ENCODE measurements at regions not wholly inside any gene's neighbourhood (a gene's known extent, or its start where the extent isn't known, plus 50 kb on each side); places are given as distances from the start of the nearest gene placed in this dataset.
"Not testable (repeated sequence)": the region's sequence is repeated elsewhere in the genome, so short reads cannot be mapped to it uniquely, and the experiment has no call there.

DNA sequence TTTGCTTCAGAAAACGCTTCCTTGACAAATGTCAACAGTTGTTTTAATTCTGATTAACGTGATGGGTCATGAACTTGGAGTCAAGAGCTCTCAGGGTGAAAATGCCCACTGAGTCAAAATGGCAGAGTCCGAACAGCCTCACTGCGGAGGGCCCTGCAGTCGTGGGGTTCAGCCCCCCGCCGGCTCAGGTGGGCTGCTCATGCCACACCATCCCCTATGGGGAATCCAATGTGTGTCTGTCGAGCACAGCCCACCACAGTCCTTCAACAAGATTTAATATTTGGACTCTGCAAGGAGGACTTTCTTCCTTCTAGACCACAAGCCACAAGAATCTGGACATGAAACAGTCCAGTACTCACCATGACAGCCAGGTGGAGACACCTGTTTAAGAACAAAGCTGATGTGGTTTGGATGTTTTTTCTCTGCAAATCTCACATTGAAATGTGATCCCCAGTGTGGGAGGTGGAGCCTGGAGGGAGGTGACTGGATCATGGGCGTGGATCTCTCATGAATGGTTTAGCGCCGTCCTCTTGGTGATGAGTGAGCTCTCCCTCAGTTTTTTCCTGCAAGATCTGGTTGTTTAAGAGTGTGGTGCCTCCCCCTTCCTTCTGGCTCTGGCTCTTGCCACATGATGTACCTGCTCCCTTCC, 201.0 kb downstream of the NDUFA10 start:
- FAIRE-seq: no peak
- no peak for DNase-seq (ENCODE audit: low spot score in 2 of 2)

GRCh38 chr2:239822146-239822831, 202.9 kb downstream of the NDUFA10 start:
- DNase-seq (ENCODE audit: low spot score in 2 of 2) (no peak), FAIRE-seq (no peak)

GRCh38 chr2:239821694-239822075, 203.5 kb downstream of the NDUFA10 start:
- DNase-seq (ENCODE audit: low spot score in 2 of 2) (no peak), FAIRE-seq (no peak)

DNA sequence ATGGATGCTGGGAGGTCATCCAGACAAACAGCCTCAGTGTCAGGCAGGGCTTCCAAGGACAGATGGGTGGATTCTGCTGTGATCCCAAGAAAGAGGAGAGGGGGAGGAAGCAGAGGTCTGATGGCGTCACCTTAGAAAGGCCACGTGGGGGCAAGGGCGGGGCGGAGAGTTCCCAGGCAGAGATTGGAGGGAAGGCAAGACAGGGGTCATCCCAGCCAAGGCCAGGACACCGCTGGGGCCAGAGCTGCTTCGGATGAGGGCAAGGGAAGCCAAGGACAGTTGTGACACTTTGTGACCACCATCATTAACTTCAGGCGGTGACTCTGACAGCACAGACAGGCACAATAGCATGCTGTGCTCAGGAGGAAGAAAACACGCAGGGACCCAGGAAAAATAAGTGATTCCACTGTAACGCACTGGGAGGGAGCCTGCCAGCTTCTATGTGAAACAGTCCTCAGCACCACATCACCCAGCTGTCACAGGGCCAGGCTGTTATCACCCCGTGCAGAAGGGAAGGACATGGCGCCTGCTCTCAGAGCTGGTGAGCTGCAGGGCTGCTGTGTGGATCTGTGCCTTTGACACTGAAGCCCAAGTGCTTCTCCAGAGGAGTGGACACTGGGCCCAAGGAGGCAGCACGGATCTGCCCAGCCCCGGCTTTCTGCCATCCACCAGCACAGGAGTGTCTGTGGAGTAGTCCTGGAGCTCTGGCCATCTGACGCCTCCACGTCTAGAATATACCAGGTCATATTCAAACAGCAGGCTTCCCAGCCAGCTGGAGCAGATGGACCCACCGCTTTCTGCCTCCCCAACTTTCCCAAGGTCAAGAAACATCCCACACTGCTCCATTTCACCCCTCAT, 204.1 kb downstream of the NDUFA10 start:
- DNase-seq (ENCODE audit: low spot score in 2 of 2) (no peak), FAIRE-seq (no peak)

- FAIRE-seq: no peak
- no peak for DNase-seq (ENCODE audit: low spot score in 2 of 2)
These were observed 205.1 kb downstream of the NDUFA10 start for GRCh38 chr2:239819974-239820555.

- no peak for FAIRE-seq
- DNase-seq (ENCODE audit: low spot score in 2 of 2): no peak
These were observed 205.8 kb downstream of the NDUFA10 start for GRCh38 chr2:239819091-239819973.

- no peak for DNase-seq (ENCODE audit: low spot score in 2 of 2)
These were observed 206.6 kb downstream of the NDUFA10 start for GRCh38 chr2:239818531-239819011.

GRCh38 chr2:239818086-239818485, 207.1 kb downstream of the NDUFA10 start:
- no peak for FAIRE-seq

More at GRCh38 chr2:239818531-239819011, 206.6 kb downstream of the NDUFA10 start:
- no peak for FAIRE-seq

DNA sequence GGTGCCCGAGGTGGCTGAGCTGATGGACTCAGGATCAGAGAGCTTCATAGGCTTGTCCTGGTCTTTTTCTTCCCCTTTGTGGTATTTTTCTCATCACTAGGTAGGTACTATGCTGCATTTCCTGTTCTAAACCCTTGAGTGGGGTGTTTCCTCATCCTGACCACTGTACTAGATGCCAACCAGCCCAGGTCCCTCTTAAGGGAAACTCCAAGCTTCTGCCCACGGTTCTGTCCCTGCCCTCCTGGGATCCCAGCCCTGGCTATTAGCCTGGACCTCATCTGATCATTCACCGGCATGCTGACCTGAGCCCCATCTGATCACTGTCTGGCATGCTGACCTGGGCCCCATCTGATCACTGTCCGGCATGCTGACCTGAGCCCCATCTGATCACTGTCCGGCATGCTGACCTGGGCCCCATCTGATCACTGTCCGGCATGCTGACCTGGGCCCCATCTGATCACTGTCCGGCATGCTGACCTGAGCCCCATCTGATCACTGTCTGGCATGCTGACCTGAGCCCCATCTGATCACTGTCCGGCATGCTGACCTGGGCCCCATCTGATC, 207.6 kb downstream of the NDUFA10 start:
- DNase-seq (ENCODE audit: low spot score in 2 of 2); FAIRE-seq: not testable (repeated sequence)

More at GRCh38 chr2:239818086-239818485, 207.1 kb downstream of the NDUFA10 start:
- no peak for DNase-seq (ENCODE audit: low spot score in 2 of 2)

- FAIRE-seq (no peak), DNase-seq (ENCODE audit: low spot score in 2 of 2) (no peak)
These were observed 208.3 kb downstream of the NDUFA10 start for GRCh38 chr2:239816576-239817467.

DNA sequence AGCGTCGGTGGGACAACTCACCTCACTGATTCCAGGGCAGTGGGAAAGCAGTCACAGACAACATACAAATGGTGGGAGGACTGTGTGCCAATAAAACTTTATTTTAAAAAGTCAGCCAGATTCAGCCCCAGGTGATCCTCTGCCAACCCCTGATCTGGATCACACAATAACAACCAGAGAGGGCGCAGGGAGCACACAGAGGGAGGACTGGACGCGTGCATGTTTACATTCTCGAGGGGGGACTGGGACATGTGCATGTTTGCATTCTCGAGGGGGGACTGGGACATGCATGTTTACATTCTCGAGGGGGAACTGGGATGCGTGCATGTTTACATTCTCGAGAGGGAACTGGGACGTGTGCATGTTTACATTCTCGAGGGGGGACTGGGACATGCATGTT, 209.5 kb downstream of the NDUFA10 start:
- FAIRE-seq (no peak), DNase-seq (ENCODE audit: low spot score in 2 of 2) (no peak)

DNA sequence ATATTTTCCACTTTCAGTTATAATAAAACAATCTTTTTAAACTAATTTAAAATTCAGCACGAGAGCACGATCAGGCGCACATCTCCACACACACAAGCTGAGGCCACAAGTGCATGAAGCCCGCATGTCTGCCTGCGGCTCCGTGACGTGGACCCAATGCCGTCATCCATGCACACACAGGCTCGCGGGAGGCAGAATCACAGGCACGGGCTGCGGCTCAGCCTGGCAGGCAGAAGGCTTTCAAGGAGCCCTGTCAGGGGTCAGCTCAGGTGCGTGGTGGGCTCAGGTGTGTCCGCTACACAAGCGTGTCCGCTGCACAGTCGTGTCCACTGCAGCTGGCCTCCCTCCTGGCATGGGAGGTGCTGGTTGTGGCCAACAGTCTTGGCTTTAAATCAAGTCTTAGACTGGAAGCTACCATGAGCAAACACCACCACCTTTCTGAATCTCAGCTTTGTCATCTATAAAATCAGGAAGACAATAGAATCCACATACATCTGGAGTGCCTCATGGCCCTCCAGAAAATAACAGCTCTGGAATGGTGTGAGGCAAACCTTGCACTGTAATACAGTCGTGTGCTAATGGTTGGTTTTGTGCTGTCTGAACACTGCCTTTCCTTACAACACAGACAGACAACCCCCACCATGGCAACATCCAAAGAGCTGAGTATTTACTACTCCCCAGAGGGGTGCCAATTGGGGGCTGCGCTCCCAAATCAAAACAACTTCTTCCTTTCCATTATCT, 210.1 kb downstream of the NDUFA10 start:
- FAIRE-seq: no peak
- no peak for DNase-seq (ENCODE audit: low spot score in 2 of 2)

GRCh38 chr2:239814116-239814860, 210.9 kb downstream of the NDUFA10 start:
- FAIRE-seq (no peak), DNase-seq (ENCODE audit: low spot score in 2 of 2) (no peak)

DNA sequence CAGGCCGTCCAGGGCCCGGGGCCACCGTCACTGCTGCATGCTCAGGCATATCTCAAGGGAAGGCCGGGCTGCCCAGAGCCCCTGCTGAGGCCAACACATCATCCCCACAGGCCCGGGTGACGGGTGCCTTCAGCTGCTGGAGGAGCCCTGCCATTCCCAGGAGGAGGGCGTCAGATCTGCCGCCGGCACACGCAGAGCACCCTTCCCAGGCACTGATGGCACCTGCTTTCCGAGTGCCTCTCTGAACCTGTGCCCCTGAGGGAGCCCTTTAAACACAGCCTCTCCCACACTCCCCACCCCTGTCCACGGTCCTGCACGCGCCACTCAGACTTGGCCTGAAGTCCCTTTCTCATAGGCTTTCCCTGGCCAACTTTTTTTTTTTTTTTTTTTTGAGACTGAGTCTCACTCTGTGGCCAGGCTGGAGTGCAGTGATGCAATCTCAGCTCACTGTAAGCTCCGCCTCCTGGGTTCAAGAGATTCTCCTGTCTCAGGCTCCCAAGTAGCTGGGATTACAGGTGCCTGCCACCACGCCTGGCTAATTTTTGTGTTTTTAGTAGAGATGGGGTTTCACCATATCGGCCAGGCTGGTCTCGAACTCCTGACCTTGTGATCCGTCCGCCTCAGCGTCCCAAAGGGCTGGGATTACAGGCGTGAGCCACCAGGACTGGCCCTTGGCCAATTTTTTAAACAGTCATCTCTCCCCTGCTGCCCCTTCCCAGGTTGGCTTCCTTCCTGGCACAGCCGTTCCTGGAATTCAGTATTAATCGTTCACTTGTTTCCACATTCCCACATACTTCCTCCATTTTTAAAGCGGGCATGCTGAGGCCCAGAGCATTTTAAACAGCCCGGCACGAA, 211.7 kb downstream of the NDUFA10 start:
- FAIRE-seq: no peak
- no peak for DNase-seq (ENCODE audit: low spot score in 2 of 2)

DNA sequence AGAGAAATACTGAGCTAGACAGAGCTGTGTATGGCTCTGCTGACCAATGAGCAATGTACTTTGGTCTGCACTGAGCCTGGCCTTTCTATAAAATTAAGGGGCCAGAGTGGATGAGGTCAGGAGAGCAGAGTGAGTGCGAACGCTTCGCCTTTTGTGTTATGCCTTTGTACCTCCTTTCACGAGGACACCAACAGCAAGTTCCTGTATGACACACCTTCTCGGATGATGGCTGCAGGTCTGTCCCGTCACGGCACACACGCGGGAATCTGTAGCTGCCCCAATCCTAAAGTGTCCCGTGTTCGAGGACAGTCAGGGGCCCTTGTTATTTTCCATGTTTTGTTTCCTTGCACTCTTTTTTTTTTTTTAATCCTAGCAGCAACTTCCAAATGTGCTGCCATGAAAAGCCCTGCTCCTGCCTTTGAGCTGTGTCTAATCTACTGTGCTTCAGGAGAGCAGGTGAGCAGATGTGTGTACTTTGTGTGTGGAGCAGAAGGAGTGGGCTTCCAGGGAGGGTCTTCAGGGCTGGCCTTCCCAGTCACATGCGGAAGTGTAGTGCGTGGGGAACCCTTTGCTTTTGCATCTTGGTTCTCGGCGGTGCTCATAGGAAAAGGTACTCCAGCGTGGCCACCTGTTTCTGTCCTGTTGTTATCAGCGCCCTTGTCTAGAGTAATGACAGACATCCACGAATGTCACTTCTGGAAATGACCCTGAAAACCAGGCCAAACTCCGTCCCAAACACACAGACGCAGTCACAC, 213.2 kb downstream of the NDUFA10 start:
- no peak for DNase-seq (ENCODE audit: low spot score in 2 of 2)
- FAIRE-seq: no peak

All from frontal cortex (tissue), 3 donors.